GM08714 (cell line): ENCODE measurements at regions not wholly inside any gene's neighbourhood (a gene's known extent, or its start where the extent isn't known, plus 50 kb on each side); places are given as distances from the start of the nearest gene placed in this dataset.
"Not testable (repeated sequence)": the region's sequence is repeated elsewhere in the genome, so short reads cannot be mapped to it uniquely, and the experiment has no call there.

Experiments
- H3K4me3 ChIP-seq: fragments of 200-500 bp; sonication (Bioruptor generic); 2 replicates; pipeline ENCODE4 v1.5.1; 2014; ENCODE audit warnings: mild to moderate bottlenecking, low read length, inconsistent platforms
- ZNF274 ChIP-seq: IDR thresholded peaks from 2 replicates; pipeline ENCODE4 v1.6.1; 2012; ENCODE audit warnings: mild to moderate bottlenecking, low read depth, low read length

- no peak overlapping the region for H3K4me3 ChIP-seq
- TF ChIP-seq ZNF274 = no peak
These were observed 682.3 kb downstream of the BRINP1 start for GRCh38 chr9:118686959-118687358.

GRCh38 chr9:118689280-118689679 lies 680.0 kb downstream of the BRINP1 start:
- no peak overlapping the region for H3K4me3 ChIP-seq
- TF ChIP-seq ZNF274 = no peak

GRCh38 chr9:118692613-118693012 lies 676.6 kb downstream of the BRINP1 start:
- no peak for TF ChIP-seq ZNF274
- no peak overlapping the region for H3K4me3 ChIP-seq

- H3K4me3 ChIP-seq = no peak overlapping the region
- no peak for TF ChIP-seq ZNF274
These were observed 675.6 kb downstream of the BRINP1 start for GRCh38 chr9:118693645-118694044.

GRCh38 chr9:118695249-118695648 lies 674.0 kb downstream of the BRINP1 start:
- not testable (repeated sequence) for H3K4me3 ChIP-seq

GRCh38 chr9:118701985-118702384 lies 667.2 kb downstream of the BRINP1 start:
- H3K4me3 ChIP-seq = no peak overlapping the region
- no peak for TF ChIP-seq ZNF274

GRCh38 chr9:118711843-118712242 lies 657.4 kb downstream of the BRINP1 start:
- no peak for TF ChIP-seq ZNF274

GRCh38 chr9:118721276-118721675 lies 648.0 kb downstream of the BRINP1 start:
- no peak overlapping the region for H3K4me3 ChIP-seq
- no peak for TF ChIP-seq ZNF274

More at GRCh38 chr9:118711843-118712242, 657.4 kb downstream of the BRINP1 start:
- no peak overlapping the region for H3K4me3 ChIP-seq

- H3K4me3 ChIP-seq = no peak overlapping the region
- no peak for TF ChIP-seq ZNF274
These were observed 647.3 kb downstream of the BRINP1 start for GRCh38 chr9:118721923-118722322.

- TF ChIP-seq ZNF274 = no peak
- no peak overlapping the region for H3K4me3 ChIP-seq
These were observed 639.3 kb downstream of the BRINP1 start for GRCh38 chr9:118729981-118730380.

GRCh38 chr9:118732998-118733397 lies 636.2 kb downstream of the BRINP1 start:
- no peak for TF ChIP-seq ZNF274

GRCh38 chr9:118734696-118735095 lies 634.5 kb downstream of the BRINP1 start:
- H3K4me3 ChIP-seq = no peak overlapping the region
- TF ChIP-seq ZNF274 = no peak

More at GRCh38 chr9:118732998-118733397, 636.2 kb downstream of the BRINP1 start:
- H3K4me3 ChIP-seq = no peak overlapping the region

- H3K4me3 ChIP-seq = no peak overlapping the region
- no peak for TF ChIP-seq ZNF274
These were observed 632.8 kb downstream of the BRINP1 start for GRCh38 chr9:118736406-118736805.

GRCh38 chr9:118751077-118751847 lies 618.0 kb downstream of the BRINP1 start:
- TF ChIP-seq ZNF274 = no peak
- H3K4me3 ChIP-seq = no peak overlapping the region

- no peak for TF ChIP-seq ZNF274
- no peak overlapping the region for H3K4me3 ChIP-seq
These were observed 617.4 kb downstream of the BRINP1 start for GRCh38 chr9:118751848-118752223.

- no peak overlapping the region for H3K4me3 ChIP-seq
- TF ChIP-seq ZNF274 = no peak
These were observed 608.0 kb downstream of the BRINP1 start for GRCh38 chr9:118761016-118761790.
